ENCODE measurements at regions not wholly inside any gene's neighbourhood (a gene's known extent, or its start where the extent isn't known, plus 50 kb on each side); places are given as distances from the start of the nearest gene placed in this dataset.
"Not testable (repeated sequence)": the region's sequence is repeated elsewhere in the genome, so short reads cannot be mapped to it uniquely, and the experiment has no call there.

DNA sequence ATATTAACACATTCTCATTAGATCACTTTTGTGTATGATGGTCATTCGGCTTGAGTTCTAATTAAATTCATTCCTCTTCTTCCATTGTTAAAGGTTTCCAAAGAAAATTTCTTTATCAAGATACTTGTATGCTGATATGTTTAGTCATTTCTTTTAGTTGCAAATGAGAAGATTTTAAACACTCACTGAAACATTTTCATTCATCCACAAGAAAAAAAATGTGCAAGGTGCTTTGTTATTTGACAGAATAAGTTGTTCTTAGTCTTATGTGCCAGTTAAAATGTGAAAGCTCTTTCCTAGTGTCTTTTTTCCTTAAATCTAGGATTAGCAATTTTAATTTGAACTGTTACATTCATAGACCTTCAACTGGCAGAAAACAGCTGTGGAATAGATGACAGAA lies 727.0 kb upstream of the NEGR1 start:
- intact Hi-C loops (cut with DNase I, micrococcal nuclease), result no loop called here
- TF ChIP-seq, protein P1, sequence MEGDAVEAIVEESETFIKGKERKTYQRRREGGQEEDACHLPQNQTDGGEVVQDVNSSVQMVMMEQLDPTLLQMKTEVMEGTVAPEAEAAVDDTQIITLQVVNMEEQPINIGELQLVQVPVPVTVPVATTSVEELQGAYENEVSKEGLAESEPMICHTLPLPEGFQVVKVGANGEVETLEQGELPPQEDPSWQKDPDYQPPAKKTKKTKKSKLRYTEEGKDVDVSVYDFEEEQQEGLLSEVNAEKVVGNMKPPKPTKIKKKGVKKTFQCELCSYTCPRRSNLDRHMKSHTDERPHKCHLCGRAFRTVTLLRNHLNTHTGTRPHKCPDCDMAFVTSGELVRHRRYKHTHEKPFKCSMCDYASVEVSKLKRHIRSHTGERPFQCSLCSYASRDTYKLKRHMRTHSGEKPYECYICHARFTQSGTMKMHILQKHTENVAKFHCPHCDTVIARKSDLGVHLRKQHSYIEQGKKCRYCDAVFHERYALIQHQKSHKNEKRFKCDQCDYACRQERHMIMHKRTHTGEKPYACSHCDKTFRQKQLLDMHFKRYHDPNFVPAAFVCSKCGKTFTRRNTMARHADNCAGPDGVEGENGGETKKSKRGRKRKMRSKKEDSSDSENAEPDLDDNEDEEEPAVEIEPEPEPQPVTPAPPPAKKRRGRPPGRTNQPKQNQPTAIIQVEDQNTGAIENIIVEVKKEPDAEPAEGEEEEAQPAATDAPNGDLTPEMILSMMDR (IDR thresholded peaks at IDR 0.05), result no peak

DNA sequence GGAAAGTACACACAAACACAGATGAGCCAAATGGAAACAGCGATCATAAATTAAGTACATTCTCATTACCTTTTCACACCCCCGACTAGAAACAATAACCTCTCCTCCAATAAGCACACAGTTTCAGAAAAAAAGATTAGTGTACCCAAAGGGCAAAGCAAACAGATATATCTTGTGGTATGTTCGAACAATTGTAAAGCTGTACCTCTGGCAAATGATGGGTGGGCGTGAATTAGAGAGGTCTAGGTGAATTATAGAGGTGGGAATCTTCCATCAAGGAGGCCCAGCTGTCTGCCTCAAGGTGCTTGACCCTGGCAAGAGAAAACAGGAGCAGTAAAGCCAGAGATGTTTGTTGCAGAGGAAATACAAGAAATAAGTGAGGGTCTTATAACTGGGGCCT lies 715.3 kb upstream of the NEGR1 start:
- Histone ChIP-seq H3K36me3 (ENCODE audit: low read depth) (no peaks in the 10 kb centered on the region), H3K9me3 (no peaks in the 10 kb centered on the region), H3K4me1 (ENCODE audit: low read depth) (no peaks in the 10 kb centered on the region), H3K4me3 (no peak overlapping the region)
- no peak for ATAC-seq
- intact Hi-C loops (cut with DNase I, micrococcal nuclease), result no loop called here
- TF ChIP-seq, protein P1 (IDR thresholded peaks at IDR 0.05), result no peak
- no peak for DNase-seq

More for the DNA sequence above, 727.0 kb upstream of the NEGR1 start:
- no peak for ATAC-seq
- H3K4me3 ChIP-seq, result no peak overlapping the region
- H3K36me3 ChIP-seq (ENCODE audit: low read depth), result no peaks in the 10 kb centered on the region
- H3K4me1 ChIP-seq (ENCODE audit: low read depth), result no peaks in the 10 kb centered on the region
- no peaks in the 10 kb centered on the region for H3K9me3 ChIP-seq
- no peak for DNase-seq

DNA sequence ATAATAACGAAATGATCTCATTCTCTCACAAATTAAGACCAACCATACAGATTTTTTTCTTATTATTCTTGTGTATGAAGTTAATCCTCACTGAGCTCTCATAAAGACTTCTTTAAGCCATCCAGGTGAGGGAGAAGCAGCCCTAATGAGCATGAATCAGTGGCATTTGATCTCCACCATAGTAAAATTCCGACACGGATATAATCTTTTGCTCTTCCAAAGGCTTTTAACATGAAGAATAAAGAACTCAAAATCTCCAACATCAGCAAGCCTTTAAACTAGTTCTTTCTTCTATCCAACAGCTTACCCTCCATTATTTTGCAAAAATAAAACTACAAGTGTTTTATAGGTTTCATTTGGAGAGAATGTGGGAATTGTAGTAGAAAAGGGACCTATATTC lies 714.7 kb upstream of the NEGR1 start:
- no peak for ATAC-seq
- Histone ChIP-seq H3K9me3 (no peaks in the 10 kb centered on the region), H3K36me3 (ENCODE audit: low read depth) (no peaks in the 10 kb centered on the region), H3K4me1 (ENCODE audit: low read depth) (no peaks in the 10 kb centered on the region), H3K4me3 (no peak overlapping the region)
- intact Hi-C loops (cut with DNase I, micrococcal nuclease), result no loop called here
- TF ChIP-seq, protein P1 (IDR thresholded peaks at IDR 0.05), result no peak
- no peak for DNase-seq

DNA sequence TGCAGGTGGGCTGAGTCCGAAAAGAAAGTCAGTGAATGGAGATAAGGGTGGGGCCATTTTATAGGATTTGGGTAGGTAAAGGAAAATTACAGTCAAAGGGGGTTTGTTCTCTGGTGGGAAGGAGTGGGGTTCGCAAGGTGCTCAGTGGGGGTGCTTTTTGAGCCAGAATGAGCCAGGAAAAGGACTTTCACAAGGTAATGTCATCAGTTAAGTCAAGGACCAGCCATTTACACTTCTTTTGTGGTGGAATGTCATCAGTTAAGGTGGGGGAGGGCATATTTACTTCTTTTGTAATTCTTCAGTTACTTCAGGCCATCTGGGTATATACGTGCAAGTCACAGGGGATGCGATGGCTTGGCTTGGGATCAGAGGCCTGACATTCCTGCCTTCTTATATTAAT lies 705.5 kb upstream of the NEGR1 start:
- ATAC-seq; intact Hi-C loops (cut with DNase I, micrococcal nuclease): not testable (repeated sequence)

DNA sequence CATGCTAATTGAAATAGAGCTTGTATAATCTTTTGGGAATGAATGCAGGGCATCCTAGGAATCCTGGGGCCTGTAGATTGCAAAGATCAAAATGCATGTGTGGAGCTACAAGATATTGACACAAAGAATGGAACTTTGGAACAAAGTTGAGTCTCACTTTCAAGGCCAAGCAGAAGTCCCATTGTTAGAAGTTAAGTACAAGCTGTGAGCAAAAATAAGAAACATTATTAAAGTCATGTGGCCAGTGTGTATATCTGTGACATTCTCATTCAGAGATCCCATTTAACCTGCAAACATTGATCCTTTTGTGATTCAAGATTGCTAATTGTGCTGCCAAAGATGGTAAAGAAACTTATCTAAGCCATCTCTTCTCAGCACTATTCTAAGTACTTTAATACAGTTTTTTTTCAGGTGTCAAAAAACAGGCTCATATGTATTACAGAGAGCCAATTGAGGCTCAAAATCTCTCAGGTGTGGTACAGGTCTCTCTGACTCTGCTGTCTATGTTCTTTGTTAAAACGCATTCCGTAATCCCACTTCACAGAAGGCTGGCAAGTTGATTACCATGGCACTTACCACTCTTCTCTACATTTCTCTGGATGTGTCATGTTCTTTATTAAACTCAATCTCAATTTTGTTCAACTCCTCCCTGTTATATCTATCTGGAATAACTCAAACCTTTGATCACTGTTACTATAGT lies 704.4 kb upstream of the NEGR1 start:
- H3K4me3 ChIP-seq, result no peak overlapping the region
- ATAC-seq (no peak), DNase-seq (no peak)
- intact Hi-C loops (cut with DNase I, micrococcal nuclease), result no loop called here
- no peaks in the 10 kb centered on the region for H3K9me3 ChIP-seq
- TF ChIP-seq, protein P1 (IDR thresholded peaks at IDR 0.05), result no peak
- no peaks in the 10 kb centered on the region for H3K4me1 ChIP-seq (ENCODE audit: low read depth)
- H3K36me3 ChIP-seq (ENCODE audit: low read depth), result no peaks in the 10 kb centered on the region

More for the DNA sequence above, 705.5 kb upstream of the NEGR1 start:
- not testable (repeated sequence) for DNase-seq; H3K9me3 ChIP-seq; H3K4me1 ChIP-seq (ENCODE audit: low read depth); H3K36me3 ChIP-seq (ENCODE audit: low read depth); H3K4me3 ChIP-seq

DNA sequence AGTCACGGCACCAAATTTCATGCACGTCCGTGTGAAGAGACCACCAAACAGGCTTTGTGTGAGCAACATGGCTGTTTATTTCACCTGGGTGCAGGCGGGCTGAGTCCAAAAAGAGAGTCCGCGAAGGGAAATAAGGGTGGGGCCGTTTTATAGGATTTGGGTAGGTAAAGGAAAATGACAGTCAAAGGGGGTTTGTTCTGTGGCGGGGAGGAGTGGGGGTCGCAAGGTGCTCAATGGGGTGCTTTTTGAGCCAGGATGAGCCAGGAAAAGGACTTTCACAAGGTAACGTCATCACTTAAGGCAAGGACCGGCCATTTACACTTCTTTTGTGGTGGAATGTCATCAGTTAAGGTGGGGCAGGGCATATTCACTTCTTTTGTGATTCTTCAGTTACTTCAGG lies 702.7 kb upstream of the NEGR1 start:
- H3K9me3 ChIP-seq; H3K4me1 ChIP-seq (ENCODE audit: low read depth); intact Hi-C loops (cut with DNase I, micrococcal nuclease); ATAC-seq; DNase-seq; H3K36me3 ChIP-seq (ENCODE audit: low read depth); H3K4me3 ChIP-seq: not testable (repeated sequence)

DNA sequence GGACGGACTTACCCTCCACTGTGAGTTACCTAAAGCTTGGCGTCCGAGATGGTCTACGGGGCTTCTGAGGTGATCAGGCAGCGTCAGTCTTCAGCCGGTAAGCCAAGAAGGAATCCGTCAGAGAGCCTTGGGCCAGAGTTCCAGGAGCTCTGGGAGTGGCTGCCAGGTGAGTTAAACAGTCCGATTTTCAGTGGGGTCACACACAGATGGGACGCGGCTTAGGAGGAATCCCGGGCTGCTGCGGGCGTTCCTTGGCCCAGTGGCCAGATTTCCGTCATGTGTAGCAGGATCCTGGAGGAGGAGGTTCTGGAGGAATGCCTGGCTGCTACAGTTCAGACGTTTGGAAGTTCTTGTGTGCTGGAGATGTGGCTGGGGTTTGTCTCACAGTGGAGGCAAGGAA lies 700.7 kb upstream of the NEGR1 start:
- H3K36me3 ChIP-seq (ENCODE audit: low read depth); H3K9me3 ChIP-seq; DNase-seq; ATAC-seq; H3K4me3 ChIP-seq; intact Hi-C loops (cut with DNase I, micrococcal nuclease); H3K4me1 ChIP-seq (ENCODE audit: low read depth): not testable (repeated sequence)
